Activated CD4-positive, alpha-beta T cell treated with anti-CD3 and anti-CD28 coated beads for 36 hours (primary cell): ENCODE measurements at regions not wholly inside any gene's neighbourhood (a gene's known extent, or its start where the extent isn't known, plus 50 kb on each side); places are given as distances from the start of the nearest gene placed in this dataset.

ENCODE experiments used
- ATAC-seq: fragments of 200-7000 bp; cut with Tn5 transposase; one replicate; pipeline ENCODE4 v1.10.0; 2021; ENCODE audit warnings: mild to moderate bottlenecking, moderate library complexity
- CTCF ChIA-PET: fragments of 350-600 bp; sonication (Branson Sonifier 250); formaldehyde crosslinking; loops from one replicate; lab custom pipeline; 2021; ENCODE audit warnings: antibody characterized with exemption; lab: Charles Lee
- POLR2A ChIA-PET: fragments of 350-600 bp; sonication (Branson Sonifier 250); formaldehyde crosslinking; loops from one replicate; lab custom pipeline; 2021; ENCODE audit warnings: antibody characterized with exemption, inconsistent platforms; lab: Charles Lee
- DNase-seq: peaks from one replicate; pipeline ENCODE4 v3.0.0-alpha.2; 2020
- H3K27ac Mint-ChIP-seq: one replicate; pipeline ENCODE4 v1.8.0; 2021; ENCODE audit warnings: mixed read lengths
- H3K27me3 Mint-ChIP-seq: one replicate; pipeline ENCODE4 v1.8.0; 2021; ENCODE audit warnings: mixed read lengths
- H3K36me3 Mint-ChIP-seq: one replicate; pipeline ENCODE4 v1.8.0; 2021; ENCODE audit warnings: low read depth, mixed read lengths
- H3K4me1 Mint-ChIP-seq: one replicate; pipeline ENCODE4 v1.8.0; 2021; ENCODE audit warnings: mixed read lengths
- H3K4me3 Mint-ChIP-seq: one replicate; pipeline ENCODE4 v1.8.0; 2021; ENCODE audit warnings: mild to moderate bottlenecking, moderate library complexity, mixed read lengths
- H3K9me3 Mint-ChIP-seq: one replicate; pipeline ENCODE4 v1.8.0; 2021; ENCODE audit warnings: low read depth, mixed read lengths
- intact Hi-C, 2 experiments: fragments of 100-400 bp; cut with DNase I in 1 of 2; cut with micrococcal nuclease in 1 of 2; formaldehyde crosslinking; loops; one replicate each; pipeline versions ENCODE4 v1.14.2 to v1.15.1; 2022 to 2024; cut with DNase I, micrococcal nuclease

DNA sequence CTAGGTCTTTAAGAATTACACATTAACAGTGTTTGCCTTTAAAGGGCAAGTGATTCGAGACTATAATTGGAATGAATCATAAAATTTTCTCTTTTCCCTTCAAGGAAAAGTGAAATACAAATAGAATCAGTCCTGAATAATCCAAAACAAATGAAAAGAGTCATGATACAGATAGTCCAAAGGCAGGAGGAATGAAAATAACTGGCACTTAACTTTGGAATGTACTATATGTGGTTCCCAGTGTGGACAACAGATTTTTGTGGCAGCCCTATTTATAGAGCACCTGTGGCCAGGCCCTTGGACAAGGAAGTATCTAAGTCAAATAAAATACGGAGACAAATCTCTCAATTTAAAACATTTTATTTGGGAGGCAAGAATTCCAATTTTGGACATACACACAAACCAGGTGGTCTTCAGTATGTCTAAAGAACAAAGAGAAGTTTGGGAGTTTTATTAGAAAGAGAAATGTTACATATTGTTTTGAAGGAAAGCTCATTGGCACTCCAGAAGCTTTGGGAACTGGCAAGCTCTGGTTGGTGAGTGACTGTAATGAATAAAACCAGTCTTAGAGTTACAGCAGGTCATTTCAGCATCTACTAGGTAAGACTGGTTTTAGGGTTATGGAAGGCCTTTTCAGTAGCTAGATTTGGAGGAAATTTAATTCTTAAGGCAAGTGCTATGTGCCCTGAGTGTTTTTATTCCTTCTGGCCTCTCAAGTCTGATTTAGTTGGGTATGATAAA is 116.0 kb upstream of the PAM start:
- no peak for ATAC-seq

GRCh38 chr5:102649731-102650130 is 105.4 kb upstream of the PAM start:
- Mint-ChIP-seq H3K36me3 (no peaks in the 10 kb centered on the region), H3K27ac (no peak overlapping the region), H3K4me1 (no peaks in the 10 kb centered on the region), H3K9me3 (peaks cover 9% of the 10 kb centered on the region), H3K4me3 (no peak overlapping the region), H3K27me3 (peaks cover 5% of the 10 kb centered on the region)
- ATAC-seq, result no peak
- DNase-seq, result no peak
- POLR2A ChIA-PET, result no interaction called here
- CTCF ChIA-PET, result no interaction called here
- intact Hi-C loops, result no loop called here

More for the DNA sequence above, 116.0 kb upstream of the PAM start:
- H3K27me3 Mint-ChIP-seq, result peaks cover 7% of the 10 kb centered on the region
- DNase-seq, result no peak
- intact Hi-C loops, result no loop called here
- H3K36me3 Mint-ChIP-seq, result no peaks in the 10 kb centered on the region
- no peak overlapping the region for H3K4me3 Mint-ChIP-seq
- CTCF ChIA-PET, result interaction anchor here (0.7 kb wide), 1 partner anchor 28 kb away, joined by 3 read pairs; no protein-coding TSS in a partner anchor
- peaks cover 3% of the 10 kb centered on the region for H3K9me3 Mint-ChIP-seq
- no peaks in the 10 kb centered on the region for H3K4me1 Mint-ChIP-seq
- POLR2A ChIA-PET, result no interaction called here
- H3K27ac Mint-ChIP-seq, result no peak overlapping the region

GRCh38 chr5:102651466-102651865 is 103.6 kb upstream of the PAM start:
- no peak for DNase-seq
- no peaks in the 10 kb centered on the region for H3K4me1 Mint-ChIP-seq
- H3K36me3 Mint-ChIP-seq, result no peaks in the 10 kb centered on the region
- ATAC-seq, result no peak
- CTCF ChIA-PET, result interaction anchor here (0.6 kb wide), 1 partner anchor 432 kb away, joined by 3 read pairs; no protein-coding TSS in a partner anchor
- H3K4me3 Mint-ChIP-seq, result no peak overlapping the region
- intact Hi-C loops, result no loop called here
- H3K27me3 Mint-ChIP-seq, result peaks cover 8% of the 10 kb centered on the region
- H3K9me3 Mint-ChIP-seq, result peaks cover 6% of the 10 kb centered on the region
- H3K27ac Mint-ChIP-seq, result no peak overlapping the region
- POLR2A ChIA-PET, result no interaction called here

DNA sequence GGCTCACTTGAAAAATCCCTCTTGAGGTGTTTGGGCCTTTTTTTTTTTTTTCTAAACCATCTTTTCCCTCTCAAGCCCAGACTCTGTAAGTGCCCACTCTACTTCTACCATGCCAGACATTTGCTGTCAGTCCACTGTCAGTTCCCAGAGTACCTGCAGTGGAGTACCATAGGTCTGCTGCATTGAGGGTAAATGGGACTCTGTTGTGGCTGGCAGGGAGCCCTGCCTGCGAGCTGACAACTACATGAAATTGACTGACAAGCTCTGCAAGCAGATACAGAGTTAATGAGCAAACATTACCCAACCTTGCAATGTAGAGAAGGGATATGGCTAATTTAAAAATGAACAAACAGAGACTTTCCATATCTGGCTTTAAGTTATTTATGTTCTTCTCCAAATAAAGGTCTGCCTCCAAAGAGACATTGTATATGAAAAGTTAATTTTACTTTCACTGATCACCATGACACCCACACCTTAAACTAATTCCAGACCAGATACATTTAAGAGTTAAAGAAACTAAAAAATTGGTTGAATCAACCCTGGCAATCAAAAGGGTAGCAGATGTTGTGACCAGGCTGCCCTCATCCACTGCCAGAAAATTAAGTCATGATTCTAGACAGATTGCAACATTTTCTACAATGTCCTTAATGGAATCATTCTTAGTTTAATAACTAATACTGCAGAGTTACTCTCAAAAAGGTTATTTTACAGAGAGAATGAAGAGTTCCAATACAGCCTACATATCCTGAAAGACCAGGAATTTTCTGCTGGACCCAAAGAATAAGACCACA is 100.4 kb upstream of the PAM start:
- intact Hi-C loops, result no loop called here
- Mint-ChIP-seq H3K4me3 (no peak overlapping the region), H3K36me3 (no peaks in the 10 kb centered on the region), H3K9me3 (no peaks in the 10 kb centered on the region), H3K27ac (no peak overlapping the region), H3K4me1 (no peaks in the 10 kb centered on the region), H3K27me3 (peaks cover 8% of the 10 kb centered on the region)
- ChIA-PET POLR2A (no interaction called here), CTCF (no interaction called here)
- ATAC-seq (no peak), DNase-seq (no peak)

DNA sequence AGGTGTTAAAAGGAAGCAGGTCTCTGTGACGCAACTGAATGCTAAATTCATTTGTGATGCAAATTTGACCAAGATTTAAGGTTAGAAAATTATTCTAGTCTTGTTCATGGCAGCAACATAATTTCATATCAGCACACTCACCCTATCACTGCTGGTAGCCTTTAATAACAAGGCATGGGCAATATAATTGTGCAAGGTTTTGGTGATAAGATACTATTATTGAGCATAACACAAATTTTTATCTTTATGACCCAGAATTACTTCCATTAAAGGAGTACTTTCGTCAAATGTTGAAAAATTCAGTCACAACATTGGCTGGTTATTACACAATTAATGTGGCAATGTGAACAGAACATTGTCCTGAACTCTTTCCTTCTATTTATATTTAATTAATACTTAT is 96.0 kb upstream of the PAM start:
- CTCF ChIA-PET, result no interaction called here

GRCh38 chr5:102660111-102660510 is 95.0 kb upstream of the PAM start:
- CTCF ChIA-PET, result interaction anchor here (2.7 kb wide), 1 partner anchor 21 kb away, joined by 8 read pairs; no protein-coding TSS in a partner anchor
- intact Hi-C loops, result no loop called here
- no peaks in the 10 kb centered on the region for H3K36me3 Mint-ChIP-seq

More for the DNA sequence above, 96.0 kb upstream of the PAM start:
- no peaks in the 10 kb centered on the region for H3K36me3 Mint-ChIP-seq
- H3K4me1 Mint-ChIP-seq, result no peaks in the 10 kb centered on the region
- POLR2A ChIA-PET, result no interaction called here
- ATAC-seq (no peak), DNase-seq (no peak)
- H3K9me3 Mint-ChIP-seq, result no peaks in the 10 kb centered on the region
- H3K27me3 Mint-ChIP-seq, result peaks cover 5% of the 10 kb centered on the region
- H3K4me3 Mint-ChIP-seq, result no peak overlapping the region
- H3K27ac Mint-ChIP-seq, result no peak overlapping the region
- intact Hi-C loops, result no loop called here

DNA sequence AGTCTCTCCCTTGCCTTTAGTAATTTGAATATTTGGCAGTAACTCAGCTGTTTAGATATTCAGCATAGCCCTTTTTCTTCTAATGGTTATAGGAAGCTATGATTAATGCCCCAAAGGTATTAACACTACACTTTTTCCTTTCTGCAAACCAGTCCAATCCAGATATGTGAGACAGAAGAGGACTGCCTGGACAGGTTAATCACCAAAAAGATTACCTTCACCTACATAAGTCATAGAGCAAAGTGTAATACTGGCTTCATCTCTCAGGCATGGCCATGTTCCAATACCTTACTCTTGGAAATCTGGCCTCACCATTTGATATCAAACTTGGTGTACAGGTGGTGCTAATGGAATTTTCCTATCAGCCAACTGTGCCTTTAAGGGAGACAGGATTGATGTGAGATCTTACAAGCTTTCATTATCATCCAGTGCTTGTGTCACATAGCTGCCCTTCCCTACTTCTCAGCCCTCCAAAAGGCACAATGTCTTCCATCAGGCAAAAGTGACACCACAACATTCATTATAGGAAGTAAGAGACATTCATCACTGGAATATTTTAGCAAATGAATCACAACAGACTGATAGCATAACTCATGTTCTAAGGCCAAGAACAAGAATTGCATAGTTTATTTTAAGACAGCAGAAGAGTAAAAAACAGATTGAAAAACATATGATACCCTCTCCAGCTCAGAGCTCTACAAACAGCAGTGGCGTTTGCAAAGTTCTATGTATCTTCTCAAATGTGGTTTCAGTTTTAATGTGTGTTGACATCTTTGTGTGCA is 91.2 kb upstream of the PAM start:
- Mint-ChIP-seq H3K36me3 (no peaks in the 10 kb centered on the region), H3K4me3 (no peak overlapping the region), H3K27ac (no peak overlapping the region), H3K27me3 (peaks cover 1% of the 10 kb centered on the region), H3K9me3 (no peaks in the 10 kb centered on the region), H3K4me1 (no peaks in the 10 kb centered on the region)
- intact Hi-C loops, result loop anchor here in 1 of 2 experiments (2.0 kb wide), 1 partner anchor 125 kb away; no protein-coding TSS in a partner anchor
- ChIA-PET POLR2A (no interaction called here), CTCF (interaction anchor here (0.6 to 1.3 kb wide), 3 partner anchors 17 to 136 kb away, joined by 3 to 5 read pairs (median 3); no protein-coding TSS in a partner anchor)
- DNase-seq (no peak), ATAC-seq (no peak)

More at GRCh38 chr5:102660111-102660510, 95.0 kb upstream of the PAM start:
- no peak overlapping the region for H3K4me3 Mint-ChIP-seq
- no peaks in the 10 kb centered on the region for H3K4me1 Mint-ChIP-seq
- H3K9me3 Mint-ChIP-seq, result no peaks in the 10 kb centered on the region
- DNase-seq, result no peak
- no peak overlapping the region for H3K27ac Mint-ChIP-seq
- POLR2A ChIA-PET, result no interaction called here
- H3K27me3 Mint-ChIP-seq, result peaks cover 4% of the 10 kb centered on the region
- ATAC-seq, result no peak

DNA sequence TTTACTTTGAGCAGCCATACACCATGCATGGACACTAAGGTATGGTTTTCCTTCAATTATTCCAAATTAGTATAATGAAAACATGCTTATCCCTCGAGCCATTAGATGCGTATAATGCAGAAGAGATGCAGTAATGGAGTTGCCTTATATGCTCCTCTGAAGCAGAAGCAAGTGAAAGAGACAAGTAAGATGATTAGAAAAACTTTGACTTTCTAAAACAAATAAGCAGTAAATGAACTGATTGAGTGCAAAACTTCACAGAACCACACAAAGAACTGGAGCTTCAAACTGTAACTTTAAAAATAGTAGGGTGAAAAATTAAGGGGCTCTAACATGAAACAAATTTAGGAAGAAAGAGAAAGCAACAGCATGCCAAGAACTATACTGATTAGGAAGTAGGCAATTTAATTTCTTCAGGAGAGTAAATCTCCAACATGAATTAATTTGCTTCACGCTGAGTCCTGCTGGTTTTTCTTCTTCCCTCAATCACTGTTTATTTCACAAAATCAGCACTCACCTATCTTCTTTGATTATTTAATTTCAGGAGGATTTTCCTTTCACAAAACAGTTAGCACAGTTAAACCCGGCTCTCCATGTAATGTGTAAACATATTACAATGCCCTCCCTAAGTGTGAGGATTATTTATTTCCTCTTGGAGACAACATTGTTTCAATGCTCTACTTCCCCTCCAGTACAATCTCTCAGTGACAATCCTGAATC is 90.3 kb upstream of the PAM start:
- intact Hi-C loops, result loop anchor here in 1 of 2 experiments (2.0 kb wide), 1 partner anchor 126 kb away; no protein-coding TSS in a partner anchor
- no peak for ATAC-seq

DNA sequence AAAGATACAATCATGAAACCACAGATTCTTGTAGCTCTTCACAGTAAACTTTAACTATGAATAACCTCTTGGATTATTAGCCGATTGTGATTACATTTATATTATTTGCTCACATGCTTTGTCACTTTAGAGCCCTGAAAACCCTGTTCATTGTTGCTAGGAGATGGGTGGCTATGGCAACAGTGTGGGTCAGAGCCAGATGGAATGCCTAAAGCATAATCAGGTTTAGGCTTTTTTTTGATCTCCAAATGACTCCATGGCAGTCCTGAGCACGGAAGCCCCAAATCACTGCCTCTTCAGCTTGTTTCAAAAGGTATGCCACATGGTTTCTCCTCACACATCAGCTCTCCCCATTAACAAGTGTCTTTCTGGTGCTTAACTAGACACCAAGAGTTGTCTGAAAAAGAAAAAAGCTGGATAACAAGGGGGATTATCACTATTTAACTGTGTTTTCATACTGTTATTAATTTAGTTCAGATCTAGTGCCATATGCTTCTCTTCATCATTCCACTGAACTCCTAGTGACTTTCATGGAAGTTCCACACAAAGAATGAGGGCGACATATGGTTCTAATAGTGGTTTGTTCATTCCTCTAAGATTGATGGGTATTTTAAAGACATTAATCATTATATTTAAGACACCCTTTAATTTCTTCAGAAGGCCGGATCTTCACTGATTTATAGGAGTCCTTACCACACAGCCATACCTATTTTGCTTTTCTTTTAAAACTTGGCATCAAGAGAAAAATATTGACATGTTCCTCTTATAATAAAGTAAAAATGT is 88.8 kb upstream of the PAM start:
- no peaks in the 10 kb centered on the region for H3K9me3 Mint-ChIP-seq
- ChIA-PET POLR2A (no interaction called here), CTCF (interaction anchor here (1.1 to 1.4 kb wide), 3 partner anchors 13 to 474 kb away, joined by 3 to 6 read pairs (median 3); no protein-coding TSS in a partner anchor)
- no peak for ATAC-seq
- no peak overlapping the region for H3K27ac Mint-ChIP-seq
- intact Hi-C loops, result no loop called here
- H3K4me3 Mint-ChIP-seq, result no peak overlapping the region
- no peak for DNase-seq
- H3K36me3 Mint-ChIP-seq, result no peaks in the 10 kb centered on the region
- H3K4me1 Mint-ChIP-seq, result no peaks in the 10 kb centered on the region
- H3K27me3 Mint-ChIP-seq, result peaks cover 8% of the 10 kb centered on the region

More for the DNA sequence above, 90.3 kb upstream of the PAM start:
- DNase-seq, result no peak
- no peaks in the 10 kb centered on the region for H3K36me3 Mint-ChIP-seq
- POLR2A ChIA-PET, result no interaction called here
- no peak overlapping the region for H3K4me3 Mint-ChIP-seq
- no peak overlapping the region for H3K27ac Mint-ChIP-seq
- CTCF ChIA-PET, result interaction anchor here (1.3 kb wide), 1 partner anchor 16 kb away, joined by 5 read pairs; no protein-coding TSS in a partner anchor
- no peaks in the 10 kb centered on the region for H3K9me3 Mint-ChIP-seq
- H3K4me1 Mint-ChIP-seq, result no peaks in the 10 kb centered on the region
- peaks cover 4% of the 10 kb centered on the region for H3K27me3 Mint-ChIP-seq

DNA sequence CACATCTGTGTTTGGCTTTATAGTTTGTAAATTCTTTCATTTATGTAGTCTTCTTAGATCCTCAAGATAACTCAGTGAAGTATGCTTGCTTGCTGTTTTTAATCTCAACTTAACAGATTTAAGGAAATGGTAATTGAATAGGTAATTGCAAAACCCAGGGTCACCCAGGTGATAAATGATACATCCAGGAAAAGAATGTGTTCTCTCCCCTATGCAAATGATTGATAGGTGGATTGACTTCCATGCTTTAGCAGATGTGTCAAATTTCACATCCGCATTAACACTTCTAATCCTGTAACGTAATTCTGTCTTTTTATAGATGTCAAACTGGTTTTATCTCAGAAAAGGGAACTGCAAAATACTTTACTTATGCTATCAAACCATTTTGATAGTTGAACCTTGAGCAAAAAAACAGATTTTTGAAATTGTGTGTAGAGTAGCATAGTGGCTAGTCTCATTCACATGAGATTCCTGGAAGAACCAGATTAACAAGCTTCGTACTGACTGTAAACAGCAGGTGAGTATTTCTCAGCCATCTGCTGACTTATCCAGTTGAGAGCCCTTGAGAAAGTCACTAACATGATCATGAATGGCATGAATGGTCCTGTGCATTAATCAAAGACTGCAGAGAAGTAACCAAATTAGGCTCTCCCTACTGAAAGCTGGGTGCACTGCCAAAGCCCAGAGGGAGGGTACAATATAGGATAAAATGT is 86.7 kb upstream of the PAM start:
- Mint-ChIP-seq H3K27ac (no peak overlapping the region), H3K9me3 (no peaks in the 10 kb centered on the region)
- CTCF ChIA-PET, result interaction anchor here (1.4 kb wide), 1 partner anchor 13 kb away, joined by 6 read pairs; no protein-coding TSS in a partner anchor

More for the DNA sequence above, 86.7 kb upstream of the PAM start:
- Mint-ChIP-seq H3K27me3 (peaks cover 8% of the 10 kb centered on the region), H3K4me1 (no peaks in the 10 kb centered on the region), H3K4me3 (no peak overlapping the region), H3K36me3 (no peaks in the 10 kb centered on the region)
- ATAC-seq (no peak), DNase-seq (no peak)
- POLR2A ChIA-PET, result no interaction called here
- intact Hi-C loops, result no loop called here
